KMS-11 (cell line): ENCODE measurements at regions not wholly inside any gene's neighbourhood (a gene's known extent, or its start where the extent isn't known, plus 50 kb on each side); places are given as distances from the start of the nearest gene placed in this dataset.

Experiments
- H2AFZ ChIP-seq: fragments of 200-600 bp; sonication (generic); 2 replicates; pipeline ENCODE4 v1.6.1; 2016; ENCODE audit warnings: antibody characterized with exemption, mixed run types, low read depth
- H3K27ac ChIP-seq: fragments of 200-600 bp; sonication (generic); 2 replicates; pipeline ENCODE4 v1.6.1; 2016; ENCODE audit warnings: mild to moderate bottlenecking, mixed run types
- H3K27me3 ChIP-seq: fragments of 200-600 bp; sonication (generic); 2 replicates; pipeline ENCODE4 v1.6.1; 2017; ENCODE audit warnings: mild to moderate bottlenecking, low read depth, mixed run types, moderate library complexity; ENCODE audit not compliant: insufficient read depth
- H3K36me3 ChIP-seq: fragments of 200-600 bp; sonication (generic); 2 replicates; pipeline ENCODE4 v1.6.1; 2017; ENCODE audit warnings: mild to moderate bottlenecking, mixed run types; ENCODE audit not compliant: insufficient read depth
- H3K4me1 ChIP-seq: fragments of 200-600 bp; sonication (generic); 2 replicates; pipeline ENCODE4 v1.6.1; 2016; ENCODE audit warnings: mild to moderate bottlenecking, low read depth, mixed run types; ENCODE audit not compliant: poor library complexity, severe bottlenecking
- H3K4me2 ChIP-seq: fragments of 200-600 bp; sonication (generic); 2 replicates; pipeline ENCODE4 v1.7.0; 2016; ENCODE audit warnings: mild to moderate bottlenecking, mixed run types
- H3K4me3 ChIP-seq: fragments of 200-600 bp; sonication (generic); IDR thresholded peaks from 2 replicates; pipeline ENCODE4 v1.6.1; 2017; ENCODE audit warnings: low read depth, low read length, mixed read lengths; ENCODE audit not compliant: insufficient read depth
- H3K79me2 ChIP-seq: fragments of 200-600 bp; sonication (generic); 2 replicates; pipeline ENCODE4 v1.6.1; 2016; ENCODE audit warnings: low read depth, mixed run types; ENCODE audit not compliant: insufficient read depth
- H3K9ac ChIP-seq: fragments of 200-600 bp; sonication (generic); 2 replicates; pipeline ENCODE4 v1.6.1; 2016; ENCODE audit warnings: mild to moderate bottlenecking, mixed run types
- H4K20me1 ChIP-seq: fragments of 200-600 bp; sonication (generic); 2 replicates; pipeline ENCODE4 v1.6.1; 2016; ENCODE audit warnings: mild to moderate bottlenecking, mixed run types; ENCODE audit not compliant: insufficient read depth
- TF ChIP-seq, protein P1 (sequence below): fragments of 200-600 bp; sonication (generic); conservative IDR thresholded peaks from 2 replicates; pipeline ENCODE4 v1.6.1; 2017; ENCODE audit warnings: low read depth, mild to moderate bottlenecking, antibody characterized with exemption, low read length, moderate library complexity, mixed read lengths

- Histone ChIP-seq H3K4me1 (no peaks in the 10 kb centered on the region), H4K20me1 (no peaks in the 10 kb centered on the region), H2AFZ (no peak overlapping the region), H3K4me3 (no peak overlapping the region), H3K36me3 (no peaks in the 10 kb centered on the region), H3K9ac (no peak overlapping the region), H3K4me2 (no peak overlapping the region), H3K27me3 (no peaks in the 10 kb centered on the region), H3K79me2 (no peaks in the 10 kb centered on the region), H3K27ac (no peak overlapping the region)
- TF ChIP-seq, protein P1, sequence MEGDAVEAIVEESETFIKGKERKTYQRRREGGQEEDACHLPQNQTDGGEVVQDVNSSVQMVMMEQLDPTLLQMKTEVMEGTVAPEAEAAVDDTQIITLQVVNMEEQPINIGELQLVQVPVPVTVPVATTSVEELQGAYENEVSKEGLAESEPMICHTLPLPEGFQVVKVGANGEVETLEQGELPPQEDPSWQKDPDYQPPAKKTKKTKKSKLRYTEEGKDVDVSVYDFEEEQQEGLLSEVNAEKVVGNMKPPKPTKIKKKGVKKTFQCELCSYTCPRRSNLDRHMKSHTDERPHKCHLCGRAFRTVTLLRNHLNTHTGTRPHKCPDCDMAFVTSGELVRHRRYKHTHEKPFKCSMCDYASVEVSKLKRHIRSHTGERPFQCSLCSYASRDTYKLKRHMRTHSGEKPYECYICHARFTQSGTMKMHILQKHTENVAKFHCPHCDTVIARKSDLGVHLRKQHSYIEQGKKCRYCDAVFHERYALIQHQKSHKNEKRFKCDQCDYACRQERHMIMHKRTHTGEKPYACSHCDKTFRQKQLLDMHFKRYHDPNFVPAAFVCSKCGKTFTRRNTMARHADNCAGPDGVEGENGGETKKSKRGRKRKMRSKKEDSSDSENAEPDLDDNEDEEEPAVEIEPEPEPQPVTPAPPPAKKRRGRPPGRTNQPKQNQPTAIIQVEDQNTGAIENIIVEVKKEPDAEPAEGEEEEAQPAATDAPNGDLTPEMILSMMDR, result no peak
Measured at GRCh38 chr6:137983269-137983668, 116.2 kb downstream of the TNFAIP3 start.

DNA sequence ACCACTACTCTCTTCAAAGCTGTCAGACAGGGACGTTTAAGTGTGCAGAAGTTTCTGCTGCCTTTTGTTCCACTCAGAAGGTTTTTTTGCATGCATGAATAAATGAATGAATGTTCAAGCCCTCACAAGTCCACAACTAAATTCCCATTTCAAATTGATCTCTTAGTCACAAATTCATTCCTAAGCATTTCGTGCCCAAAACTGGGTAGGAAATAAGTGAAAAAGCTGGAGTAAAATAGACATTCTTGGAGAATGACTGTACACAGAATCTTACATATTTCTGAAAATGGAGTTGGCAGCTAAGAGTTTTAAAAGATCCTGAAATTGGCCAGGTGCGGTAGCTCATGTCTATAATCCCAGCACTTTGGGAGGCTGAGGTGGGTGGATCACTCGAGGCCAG, 117.6 kb downstream of the PERP start:
- no peaks in the 10 kb centered on the region for H4K20me1 ChIP-seq
- no peaks in the 10 kb centered on the region for H3K36me3 ChIP-seq
- H3K79me2 ChIP-seq, result no peaks in the 10 kb centered on the region
- no peak overlapping the region for H3K27ac ChIP-seq
- TF ChIP-seq, protein P1, result no peak
- H3K4me1 ChIP-seq, result no peaks in the 10 kb centered on the region
- H2AFZ ChIP-seq, result no peak overlapping the region
- H3K4me3 ChIP-seq, result no peak overlapping the region
- H3K4me2 ChIP-seq, result no peak overlapping the region
- H3K9ac ChIP-seq, result no peak overlapping the region
- H3K27me3 ChIP-seq, result no peaks in the 10 kb centered on the region

- Histone ChIP-seq H3K27me3 (no peaks in the 10 kb centered on the region), H4K20me1 (no peaks in the 10 kb centered on the region), H3K36me3 (no peaks in the 10 kb centered on the region), H3K4me3 (no peak overlapping the region), H3K4me1 (no peaks in the 10 kb centered on the region), H3K79me2 (no peaks in the 10 kb centered on the region), H3K9ac (no peak overlapping the region), H2AFZ (no peak overlapping the region), H3K27ac (no peak overlapping the region), H3K4me2 (no peak overlapping the region)
- TF ChIP-seq, protein P1, result no peak
Measured at GRCh38 chr6:137995371-137995770, 111.8 kb downstream of the PERP start.

- no peaks in the 10 kb centered on the region for H3K79me2 ChIP-seq
- H3K4me1 ChIP-seq, result peaks cover 4% of the 10 kb centered on the region
- H3K4me2 ChIP-seq, result no peak overlapping the region
- H3K4me3 ChIP-seq, result no peak overlapping the region
- H3K36me3 ChIP-seq, result no peaks in the 10 kb centered on the region
- H3K27me3 ChIP-seq, result no peaks in the 10 kb centered on the region
- H3K9ac ChIP-seq, result no peak overlapping the region
- no peak overlapping the region for H3K27ac ChIP-seq
- no peak overlapping the region for H2AFZ ChIP-seq
- TF ChIP-seq, protein P1, result no peak
- H4K20me1 ChIP-seq, result no peaks in the 10 kb centered on the region
Measured at GRCh38 chr6:137998461-137999019, 108.7 kb downstream of the PERP start.

GRCh38 chr6:137999815-138000214, 107.4 kb downstream of the PERP start:
- TF ChIP-seq, protein P1, result no peak
- H4K20me1 ChIP-seq, result no peaks in the 10 kb centered on the region

More at GRCh38 chr6:137999815-138000214, 107.4 kb downstream of the PERP start:
- Histone ChIP-seq H3K4me2 (no peak overlapping the region), H3K4me3 (no peak overlapping the region), H3K27ac (no peak overlapping the region), H3K4me1 (peaks cover 13% of the 10 kb centered on the region), H3K9ac (no peak overlapping the region), H3K79me2 (no peaks in the 10 kb centered on the region), H2AFZ (no peak overlapping the region), H3K36me3 (no peaks in the 10 kb centered on the region), H3K27me3 (no peaks in the 10 kb centered on the region)
